Epithelial cell of esophagus (primary cell): ENCODE measurements at regions not wholly inside any gene's neighbourhood (a gene's known extent, or its start where the extent isn't known, plus 50 kb on each side); places are given as distances from the start of the nearest gene placed in this dataset.

Source experiments
- DNase-seq: peaks from one replicate; pipeline ENCODE4 v3.0.0; 2010; ENCODE audit warnings: low read depth
- H3K4me3 ChIP-seq: 2 replicates; pipeline ENCODE4 v1.5.1; 2011; ENCODE audit warnings: mild to moderate bottlenecking, low read length, control low read depth
- CTCF ChIP-seq: IDR thresholded peaks from 2 replicates; pipeline ENCODE4 v1.5.1; 2011; ENCODE audit warnings: low read depth, mild to moderate bottlenecking, low read length, control low read depth, inconsistent platforms; ENCODE audit not compliant: insufficient read depth; ENCODE audit errors: missing control alignments

- H3K4me3 ChIP-seq, result no peak overlapping the region
- DNase-seq, result no peak
- TF ChIP-seq CTCF, result no peak
Measured at GRCh38 chr6:21457647-21458046, 135.9 kb upstream of the SOX4 start.

GRCh38 chr6:21459641-21460040, 133.9 kb upstream of the SOX4 start:
- no peak for TF ChIP-seq CTCF
- no peak overlapping the region for H3K4me3 ChIP-seq
- DNase-seq, result no peak

GRCh38 chr6:21461844-21462518, 131.6 kb upstream of the SOX4 start:
- H3K4me3 ChIP-seq, result no peak overlapping the region
- DNase-seq, result no peak
- no peak for TF ChIP-seq CTCF

GRCh38 chr6:21462519-21462852, 131.1 kb upstream of the SOX4 start:
- DNase-seq, result no peak
- TF ChIP-seq CTCF, result no peak
- no peak overlapping the region for H3K4me3 ChIP-seq

- no peak for TF ChIP-seq CTCF
- H3K4me3 ChIP-seq, result no peak overlapping the region
- DNase-seq, result no peak
Measured at GRCh38 chr6:21467091-21467490, 126.5 kb upstream of the SOX4 start.

- TF ChIP-seq CTCF, result no peak
- DNase-seq, result no peak
- H3K4me3 ChIP-seq, result no peak overlapping the region
Measured at GRCh38 chr6:21468461-21468860, 125.1 kb upstream of the SOX4 start.

GRCh38 chr6:21469213-21469612, 124.3 kb upstream of the SOX4 start:
- TF ChIP-seq CTCF, result no peak
- H3K4me3 ChIP-seq, result no peak overlapping the region
- no peak for DNase-seq
